Kasumi-1 (cell line): ENCODE measurements at regions not wholly inside any gene's neighbourhood (a gene's known extent, or its start where the extent isn't known, plus 50 kb on each side); places are given as distances from the start of the nearest gene placed in this dataset.

Source experiments
- DNase-seq, 2 experiments: peaks; one replicate each; lab custom pipeline; 2025; lab: John Stamatoyannopoulos, UW

GRCh38 chr2:8197825-8198224 is 484.0 kb upstream of the ID2 start:
- DNase-seq: no peak

- DNase-seq: no peak
Measured at GRCh38 chr2:8198766-8199382, 483.0 kb upstream of the ID2 start.

- DNase-seq: no peak
Measured at GRCh38 chr2:8202132-8202531, 479.7 kb upstream of the ID2 start.

GRCh38 chr2:8203364-8203763 is 478.5 kb upstream of the ID2 start:
- peak in 1 of 2 experiments; percentile 6 for DNase-seq

DNA sequence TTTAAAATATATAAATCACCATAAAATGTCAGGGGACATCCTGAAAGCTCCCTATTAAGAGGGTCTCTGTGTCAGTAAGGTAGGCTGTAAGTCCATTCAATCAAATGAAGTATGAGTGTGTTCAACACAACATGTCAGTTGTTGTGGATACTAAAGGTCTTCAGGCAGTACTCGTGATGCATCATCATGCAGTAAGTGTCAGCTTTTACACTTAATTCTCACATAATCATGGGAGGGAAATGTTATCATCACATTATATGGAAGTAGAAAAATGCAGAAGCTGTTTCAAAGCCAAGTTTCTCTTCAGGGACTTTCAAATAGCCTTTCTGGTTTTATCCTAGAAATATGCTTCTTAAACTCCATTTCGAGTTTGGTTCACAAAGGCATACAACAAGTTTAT is 477.1 kb upstream of the ID2 start:
- no peak for DNase-seq

GRCh38 chr2:8209494-8209893 is 472.4 kb upstream of the ID2 start:
- no peak for DNase-seq

DNA sequence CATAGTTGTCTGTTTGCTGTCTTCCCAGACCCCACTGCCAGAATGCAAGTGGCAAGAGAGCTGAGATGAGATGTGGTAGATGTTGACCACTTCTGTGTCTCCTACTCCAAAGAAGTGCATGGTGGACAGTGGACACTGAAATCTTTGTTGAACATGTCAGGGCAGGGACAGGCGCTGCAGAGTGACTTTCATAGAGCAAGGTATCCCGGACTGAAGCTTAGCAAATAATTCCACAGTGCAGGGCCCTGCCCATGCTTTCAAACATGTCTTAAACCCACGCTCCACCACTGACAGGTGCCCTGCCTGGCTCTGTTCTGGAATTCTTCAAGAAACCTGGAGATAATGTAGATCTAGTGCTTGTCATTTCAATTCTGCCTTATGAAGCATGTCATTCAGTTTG is 470.5 kb upstream of the ID2 start:
- DNase-seq: no peak

DNA sequence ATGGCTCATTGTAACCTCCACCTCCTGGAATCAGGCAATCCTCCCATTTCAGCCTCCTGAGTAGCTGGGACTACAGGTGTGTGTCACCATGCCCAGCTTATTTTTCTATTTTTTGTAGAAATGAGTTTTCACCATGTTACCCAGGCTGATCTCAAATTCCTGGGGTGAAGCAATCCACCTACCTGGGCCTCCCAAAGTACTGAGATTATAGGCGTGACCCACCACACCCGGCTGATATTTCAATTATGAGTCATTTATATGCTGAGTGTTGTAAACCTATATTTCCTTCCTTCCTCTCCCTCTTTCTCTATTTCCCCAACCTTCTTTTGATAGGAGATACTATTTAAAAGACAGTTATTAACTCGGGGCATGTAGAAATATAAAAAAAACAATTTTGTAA is 469.6 kb upstream of the ID2 start:
- no peak for DNase-seq

- DNase-seq: no peak
Measured at GRCh38 chr2:8214036-8214615, 467.7 kb upstream of the ID2 start.

DNA sequence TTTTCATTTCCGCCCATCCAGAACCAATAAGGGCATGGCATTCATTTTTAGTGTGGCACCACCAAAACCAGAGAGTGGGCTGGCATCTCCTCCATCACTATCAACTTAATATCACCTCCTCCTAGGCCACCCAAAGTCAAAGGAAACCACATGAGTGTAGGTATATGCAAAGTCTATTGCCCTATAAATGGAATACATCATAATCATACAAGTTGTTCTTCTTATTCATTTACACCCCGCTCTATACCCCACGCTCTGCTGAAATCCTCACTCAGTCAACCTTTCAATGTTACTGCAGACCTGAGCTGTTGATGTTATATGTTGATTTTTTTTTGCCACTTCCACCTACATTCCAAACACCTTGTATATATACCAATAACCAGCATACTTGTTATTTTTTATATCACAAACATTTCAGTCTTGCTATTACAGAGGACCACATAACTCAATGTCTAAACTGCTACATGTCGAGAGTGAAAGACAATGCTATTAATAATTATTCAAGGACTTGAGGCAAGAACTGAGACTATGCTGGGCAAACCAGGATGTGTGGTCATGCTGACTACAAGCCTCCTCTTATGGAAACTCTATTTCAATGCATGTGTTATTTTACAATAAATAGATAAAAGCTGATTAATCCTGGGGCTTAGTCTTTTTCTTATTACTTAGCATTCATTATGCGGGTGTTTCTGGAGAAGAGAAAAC is 466.5 kb upstream of the ID2 start:
- no peak for DNase-seq

DNA sequence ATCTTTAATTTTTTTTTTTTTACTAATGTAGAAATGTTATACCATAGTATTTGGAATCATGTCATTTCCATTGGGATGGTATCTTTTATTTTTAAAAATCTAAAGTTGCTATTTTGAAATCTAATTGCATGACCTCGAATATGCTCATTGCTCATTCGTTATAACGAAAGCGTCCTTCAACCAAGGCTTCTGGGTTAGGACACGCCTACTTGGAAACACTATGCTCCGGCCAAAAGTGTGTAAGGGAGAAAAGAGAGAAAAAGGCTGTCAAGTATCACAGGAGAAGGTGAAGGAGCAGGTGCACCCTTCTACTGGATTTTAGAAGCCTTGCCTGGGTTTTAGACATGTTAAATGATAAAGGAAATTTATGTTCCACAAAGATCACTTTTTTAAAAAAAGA is 465.9 kb upstream of the ID2 start:
- DNase-seq: no peak

DNA sequence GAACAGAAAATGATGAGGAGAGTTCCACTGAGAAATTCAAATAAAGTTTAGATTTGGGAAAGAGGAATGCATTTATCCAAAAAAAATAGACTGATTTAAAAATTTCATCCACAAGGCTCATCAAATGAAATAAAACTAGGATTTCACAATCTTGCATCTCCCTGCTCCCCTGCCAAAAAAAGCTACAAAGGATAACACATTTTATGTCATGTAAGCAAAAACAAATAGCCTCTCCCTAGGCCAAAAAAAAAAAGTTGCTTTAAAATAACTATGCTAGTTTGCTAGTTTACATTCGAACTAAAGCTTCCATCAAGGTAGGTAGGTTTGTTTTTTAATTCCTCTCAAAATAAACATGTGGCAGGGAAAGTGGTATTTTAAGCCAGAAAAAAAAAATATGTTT is 465.5 kb upstream of the ID2 start:
- DNase-seq: no peak

DNA sequence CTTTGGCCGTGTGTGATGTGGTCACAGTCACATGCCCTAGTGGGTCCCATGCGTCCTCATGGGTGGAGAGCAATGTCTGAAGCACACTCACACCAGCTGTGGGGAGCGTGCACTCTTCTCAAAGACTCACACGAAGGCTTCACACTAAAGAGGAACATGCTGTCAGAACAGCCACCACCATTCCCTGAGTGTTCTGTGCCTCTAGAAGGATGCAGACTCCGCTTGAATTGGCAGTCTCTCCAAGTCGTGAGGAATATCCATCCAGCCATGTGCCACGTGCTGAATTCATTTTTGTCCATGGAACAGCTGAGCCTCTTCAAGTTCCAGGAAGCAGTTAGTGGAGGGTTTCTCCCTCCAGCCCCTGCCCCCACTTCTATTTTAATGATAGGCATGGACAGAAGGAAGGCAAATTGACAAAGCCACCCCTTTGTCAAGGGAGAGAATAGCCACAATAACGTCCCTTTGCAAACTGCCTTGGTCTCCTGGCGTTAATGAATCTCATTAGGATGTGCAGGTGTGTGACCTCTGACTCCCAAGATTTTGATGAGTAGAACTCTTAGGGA is 464.3 kb upstream of the ID2 start:
- no peak for DNase-seq

DNA sequence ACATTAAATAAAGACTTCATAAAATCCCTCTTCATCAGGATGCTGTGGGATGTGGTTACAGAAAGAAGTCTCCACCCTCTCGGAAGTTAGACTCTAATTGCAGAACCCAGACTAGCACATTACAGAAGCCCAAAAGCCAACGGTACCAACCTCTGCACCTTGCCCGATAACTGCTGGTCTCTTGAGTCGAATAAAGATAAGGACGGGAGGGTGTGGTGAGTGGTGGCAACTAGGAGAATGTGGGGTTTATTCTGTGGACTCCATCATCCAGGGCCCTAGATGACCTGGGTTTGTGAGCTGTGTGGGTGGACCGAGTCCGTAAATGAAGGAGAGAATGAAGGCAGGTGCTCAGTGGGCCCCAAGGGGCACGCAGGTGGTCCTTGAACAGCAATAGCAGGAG is 462.8 kb upstream of the ID2 start:
- DNase-seq: no peak

GRCh38 chr2:8219631-8220355 is 462.1 kb upstream of the ID2 start:
- no peak for DNase-seq

DNA sequence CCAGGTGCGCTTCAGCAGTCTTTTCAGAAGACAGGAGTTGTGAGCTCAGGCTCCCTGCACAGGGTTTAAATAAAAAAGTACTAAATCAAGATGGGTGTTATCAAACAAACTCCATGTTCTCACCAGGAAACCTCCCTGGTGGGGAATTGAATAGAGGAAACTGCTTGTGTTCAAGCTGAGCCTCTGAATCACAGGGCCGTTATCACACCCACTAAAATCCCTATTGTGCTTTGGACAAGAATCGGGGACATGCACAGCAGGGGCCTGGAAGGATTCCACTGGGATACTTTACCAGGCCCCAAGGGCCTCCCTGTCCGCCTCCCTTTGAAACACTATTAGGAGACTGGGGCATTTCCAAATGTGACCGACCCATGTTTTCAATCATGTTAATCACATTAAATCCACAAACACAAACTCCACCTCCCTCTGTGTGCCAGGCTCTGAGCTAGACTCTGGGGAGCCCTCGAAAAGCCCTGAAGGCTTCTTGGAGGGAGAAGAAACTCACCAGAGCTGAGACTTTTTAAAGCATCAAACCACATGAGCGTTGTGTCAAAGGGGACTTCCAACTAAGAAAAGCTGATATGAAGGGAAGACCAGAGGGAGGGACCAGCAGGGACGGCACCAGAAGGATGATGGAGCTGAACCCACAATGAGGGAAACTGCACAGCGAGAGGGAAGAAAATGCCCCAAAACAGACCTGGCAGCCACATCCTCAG is 458.7 kb upstream of the ID2 start:
- DNase-seq: no peak

GRCh38 chr2:8223695-8224346 is 458.0 kb upstream of the ID2 start:
- DNase-seq: no peak

DNA sequence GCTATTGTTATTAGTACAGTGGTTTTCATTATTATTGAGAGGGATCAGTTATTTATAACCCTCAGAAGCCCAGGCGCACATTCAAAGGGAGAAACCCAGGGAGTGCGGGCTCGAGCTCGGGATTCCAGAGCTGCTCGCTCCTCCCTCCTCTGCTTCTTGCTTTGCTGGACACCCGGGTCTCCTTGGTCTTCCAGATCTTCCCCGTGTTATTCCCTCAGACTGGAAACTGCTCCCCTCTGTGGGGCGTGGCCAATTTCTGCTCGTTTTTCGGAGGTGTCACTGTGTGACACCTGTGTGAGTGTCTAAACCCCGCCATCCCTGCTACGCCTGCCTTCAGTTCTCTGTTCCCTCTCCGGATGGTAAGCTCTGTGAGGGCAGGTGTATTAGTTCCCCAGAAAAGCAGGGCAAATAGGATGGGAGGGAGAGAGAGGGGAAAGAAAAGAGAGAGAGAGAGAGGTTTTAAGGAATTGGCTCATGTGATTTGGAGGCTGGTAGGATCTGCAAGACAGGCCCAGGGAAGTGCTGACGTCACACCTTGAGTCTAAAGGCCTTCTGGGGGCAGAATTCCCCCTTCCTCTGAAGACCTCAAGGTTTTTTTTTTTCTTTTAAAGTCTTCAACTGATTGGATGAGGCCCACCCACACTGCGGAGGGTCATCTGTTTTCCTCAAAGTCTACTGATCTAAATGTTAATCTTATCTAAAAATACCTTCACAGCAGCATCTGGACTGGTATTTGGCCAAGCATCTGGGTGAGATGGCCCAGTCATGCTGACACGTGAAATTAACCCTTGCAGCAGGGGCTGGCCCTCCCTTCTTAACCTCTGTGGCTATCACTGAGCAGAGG is 457.3 kb upstream of the ID2 start:
- DNase-seq: no peak

DNA sequence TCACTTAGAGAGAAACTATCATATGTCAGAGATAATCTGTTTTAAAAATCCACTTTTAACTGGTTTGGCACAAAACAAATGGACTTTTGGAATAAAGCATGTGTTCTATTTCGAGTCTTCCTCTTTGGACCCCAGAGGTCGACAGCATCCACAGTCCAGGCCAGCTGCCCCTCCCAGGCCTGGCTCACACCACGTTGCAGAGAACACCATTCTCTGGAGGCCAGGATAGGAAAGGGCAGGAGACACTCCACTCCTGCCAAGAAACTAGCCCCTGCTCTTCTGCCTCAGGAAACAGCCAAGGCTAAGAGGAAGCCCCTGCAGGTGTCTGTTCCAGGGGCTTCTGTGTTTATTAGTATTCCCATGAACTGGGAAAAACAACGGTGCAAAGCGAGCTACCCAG is 456.6 kb upstream of the ID2 start:
- no peak for DNase-seq

GRCh38 chr2:8225798-8226197 is 456.1 kb upstream of the ID2 start:
- DNase-seq: no peak

- DNase-seq: peak; percentile 79 to 89
Measured at GRCh38 chr2:8229546-8229986, 452.3 kb upstream of the ID2 start.
